HCT116 (cell line): ENCODE measurements at regions not wholly inside any gene's neighbourhood (a gene's known extent, or its start where the extent isn't known, plus 50 kb on each side); places are given as distances from the start of the nearest gene placed in this dataset.

Experiments used
- ATAC-seq: fragments of 200-7000 bp; cut with Tn5 transposase; 2 replicates; pipeline ENCODE4 v1.9.1; 2020; ENCODE audit warnings: mild to moderate bottlenecking, moderate library complexity
- BruUV-seq: library from RNA; stranded (reverse); fragments of 400-500 nt; replicated peaks from 2 replicates; lab custom pipeline; 2021; lab: Mats Ljungman, UMichigan
- CTCF ChIA-PET: fragments of 300-600 bp; sonication (Branson Sonifier 250); formaldehyde crosslinking; loops from one replicate; lab custom pipeline; 2021; ENCODE audit warnings: antibody characterized with exemption; lab: Charles Lee
- POLR2A ChIA-PET: fragments of 300-600, 350-600 bp; sonication (Branson Sonifier 250); formaldehyde crosslinking; loops from one replicate; lab custom pipeline; 2021; ENCODE audit warnings: antibody characterized with exemption; lab: Charles Lee
- RAD21 ChIA-PET, 2 experiments: fragments of 300-600 bp; sonication (Branson Sonifier 250); formaldehyde crosslinking; loops; one replicate each; lab custom pipeline; 2023; ENCODE audit warnings: low total read pairs in 2 of 2; ENCODE audit not compliant: uncharacterized antibody in 2 of 2, unreplicated experiment in 2 of 2, low non-redundant PET in 1 of 2; lab: Charles Lee
- DNase-seq: peaks from one replicate; pipeline ENCODE4 v3.0.0-alpha.2; 2010; ENCODE audit warnings: low read depth, low spot score
- H2AFZ ChIP-seq: fragments of 200-600 bp; shearing (Covaris generic), sonication (generic); 2 replicates; pipeline ENCODE4 v1.6.1; 2017; ENCODE audit warnings: low read depth, mixed run types, mixed read lengths, antibody characterized with exemption, low read length; ENCODE audit not compliant: poor library complexity, severe bottlenecking
- H3K27ac ChIP-seq: 2 replicates; pipeline ENCODE4 v1.5.1; 2012; ENCODE audit warnings: low read depth, low read length
- H3K27me3 ChIP-seq: fragments of 200-600 bp; sonication (generic); 2 replicates; pipeline ENCODE4 v1.6.1; 2016; ENCODE audit warnings: mixed run types, low read length, mixed read lengths; ENCODE audit not compliant: insufficient read depth
- H3K36me3 ChIP-seq, 2 experiments: fragments of 200-500 bp in 1 of 2; fragments of 200-600 bp in 1 of 2; sonication (Bioruptor generic) in 1 of 2; sonication (generic) in 1 of 2; 2 replicates each; pipeline versions ENCODE4 v1.5.1 to v1.6.1; 2014 to 2016; ENCODE audit warnings: low read length in 2 of 2, inconsistent platforms in 1 of 2, mixed read lengths in 1 of 2, mixed run types in 1 of 2; ENCODE audit not compliant: insufficient read depth in 2 of 2, control insufficient read depth in 1 of 2
- H3K4me1 ChIP-seq, 2 experiments: fragments of 200-600 bp in 1 of 2; sonication (generic) in 1 of 2; 2 replicates each; pipeline versions ENCODE4 v1.5.1 to v1.6.1; 2012 to 2017; ENCODE audit warnings: low read length in 2 of 2, inconsistent platforms in 1 of 2, mild to moderate bottlenecking in 1 of 2, mixed read lengths in 1 of 2, mixed run types in 1 of 2, moderate library complexity in 1 of 2; ENCODE audit not compliant: insufficient read depth in 2 of 2, control insufficient read depth in 1 of 2
- H3K4me2 ChIP-seq: fragments of 200-600 bp; sonication (generic); 2 replicates; pipeline ENCODE4 v1.6.1; 2017; ENCODE audit warnings: mixed run types, low read length, mixed read lengths
- H3K4me3 ChIP-seq, 2 experiments: fragments of 200-600 bp in 1 of 2; sonication (generic) in 1 of 2; replicated peaks in 1 of 2; 2 replicates each; pipeline ENCODE4 v1.5.1; 2011 to 2016; ENCODE audit warnings: low read length in 2 of 2, control low read depth in 1 of 2, low read depth in 1 of 2, mild to moderate bottlenecking in 1 of 2, mixed read lengths in 1 of 2, mixed run types in 1 of 2
- H3K79me2 ChIP-seq: fragments of 200-600 bp; sonication (generic); 2 replicates; pipeline ENCODE4 v1.6.1; 2017; ENCODE audit warnings: mild to moderate bottlenecking, mixed run types, low read length, moderate library complexity, mixed read lengths; ENCODE audit not compliant: insufficient read depth
- H3K9ac ChIP-seq: fragments of 200-600 bp; sonication (generic); 2 replicates; pipeline ENCODE4 v1.6.1; 2016; ENCODE audit warnings: low read length, mixed read lengths
- H3K9me2 ChIP-seq: fragments of 200-600 bp; sonication (generic), shearing (Covaris generic); 2 replicates; pipeline ENCODE4 v1.6.1; 2017; ENCODE audit warnings: mixed run types, mild to moderate bottlenecking, moderate library complexity; ENCODE audit not compliant: insufficient read depth
- H3K9me3 ChIP-seq, 2 experiments: fragments of 200-500 bp in 1 of 2; fragments of 200-600 bp in 1 of 2; sonication (Bioruptor generic) in 1 of 2; sonication (generic) in 1 of 2; 2 replicates each; pipeline ENCODE4 v1.6.1; 2014 to 2017; ENCODE audit warnings: low read length in 2 of 2, mixed read lengths in 2 of 2, inconsistent platforms in 1 of 2, low read depth in 1 of 2, mild to moderate bottlenecking in 1 of 2, mixed run types in 1 of 2, moderate library complexity in 1 of 2; ENCODE audit not compliant: control insufficient read depth in 1 of 2, insufficient read depth in 1 of 2
- H4K20me1 ChIP-seq: fragments of 200-600 bp; sonication (generic), shearing (Covaris generic); 2 replicates; pipeline ENCODE4 v1.6.1; 2017; ENCODE audit warnings: mixed run types, mild to moderate bottlenecking, moderate library complexity; ENCODE audit not compliant: insufficient read depth
- EGR1 ChIP-seq: IDR thresholded peaks from 2 replicates; pipeline ENCODE4 v1.6.1; 2012; ENCODE audit warnings: low read depth
- EZH2phosphoT487 ChIP-seq: fragments of 200-600 bp; IDR thresholded peaks from 2 replicates; pipeline ENCODE4 v1.6.1; 2018; ENCODE audit warnings: antibody characterized with exemption, borderline replicate concordance
- JUND ChIP-seq: IDR thresholded peaks from 2 replicates; pipeline ENCODE4 v1.6.1; 2012
- RAD21 ChIP-seq: IDR thresholded peaks from 2 replicates; pipeline ENCODE4 v1.6.1; 2012; ENCODE audit warnings: low read depth, mild to moderate bottlenecking
- SIN3A ChIP-seq: IDR thresholded peaks from 2 replicates; pipeline ENCODE4 v1.6.1; 2012; ENCODE audit warnings: low read depth
- SRF ChIP-seq: IDR thresholded peaks from 2 replicates; pipeline ENCODE4 v1.6.1; 2012; ENCODE audit warnings: low read depth
- TCF7L2 ChIP-seq: IDR thresholded peaks from 2 replicates; pipeline ENCODE4 v1.7.0; 2011; ENCODE audit warnings: borderline replicate concordance, inconsistent platforms; ENCODE audit not compliant: insufficient read depth, insufficient read length; ENCODE audit errors: extremely low read depth
- YY1 ChIP-seq: IDR thresholded peaks from 2 replicates; pipeline ENCODE4 v1.6.1; 2011; ENCODE audit warnings: low read length, low read depth, moderate library complexity, mild to moderate bottlenecking; ENCODE audit not compliant: insufficient replicate concordance; ENCODE audit errors: extremely low read depth
- ZFX ChIP-seq: fragments of 450-650 bp; IDR thresholded peaks from 2 replicates; pipeline ENCODE4 v1.6.1; 2017
- ZNF274 ChIP-seq: fragments of 200-500 bp; sonication (Bioruptor generic); IDR thresholded peaks from 2 replicates; pipeline ENCODE4 v1.6.1; 2014; ENCODE audit warnings: mild to moderate bottlenecking, low read depth, low read length, inconsistent platforms
- intact Hi-C: fragments of 100-400 bp; cut with micrococcal nuclease; formaldehyde crosslinking; loops from 2 replicates; pipeline ENCODE4 v1.10.0; 2022
- TF ChIP-seq, protein P1 (sequence below): IDR thresholded peaks from 2 replicates; pipeline ENCODE4 v1.6.1; 2011; ENCODE audit warnings: mild to moderate bottlenecking, low read length, moderate library complexity; ENCODE audit not compliant: insufficient replicate concordance; ENCODE audit errors: extremely low read depth
- TF ChIP-seq, protein P2 (sequence below): IDR thresholded peaks from 2 replicates; pipeline ENCODE4 v1.6.1; 2012; ENCODE audit warnings: low read depth

DNA sequence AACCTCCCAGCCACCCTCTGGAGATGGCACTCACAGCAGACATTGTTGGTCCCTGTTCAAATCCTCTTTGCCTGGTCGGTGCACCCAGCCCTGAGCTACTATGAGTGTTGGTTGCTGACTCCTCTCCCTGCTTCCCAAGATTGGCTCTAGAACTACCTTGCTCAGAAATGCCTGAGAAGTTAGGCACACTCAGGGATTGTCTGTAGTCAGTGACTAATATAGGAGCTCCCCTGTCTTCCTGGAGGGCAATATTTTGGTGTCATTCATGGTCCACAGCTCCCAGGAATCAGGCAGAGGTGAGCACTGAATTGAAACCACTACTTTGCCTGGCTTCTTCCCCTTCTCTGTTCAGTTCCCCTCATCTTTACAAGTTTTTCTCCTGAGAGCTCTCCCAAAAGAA, 325.9 kb downstream of the MIAT start:
- peaks cover 81% of the 10 kb centered on the region for H3K27me3 ChIP-seq
- no peaks in the 10 kb centered on the region for H3K9me2 ChIP-seq
- no peaks in the 10 kb centered on the region for H3K36me3 ChIP-seq
- BruUV-seq = no TSS peak
- H3K27ac ChIP-seq = no peak overlapping the region
- no peaks in the 10 kb centered on the region for H3K79me2 ChIP-seq
- TF ChIP-seq, protein P1, sequence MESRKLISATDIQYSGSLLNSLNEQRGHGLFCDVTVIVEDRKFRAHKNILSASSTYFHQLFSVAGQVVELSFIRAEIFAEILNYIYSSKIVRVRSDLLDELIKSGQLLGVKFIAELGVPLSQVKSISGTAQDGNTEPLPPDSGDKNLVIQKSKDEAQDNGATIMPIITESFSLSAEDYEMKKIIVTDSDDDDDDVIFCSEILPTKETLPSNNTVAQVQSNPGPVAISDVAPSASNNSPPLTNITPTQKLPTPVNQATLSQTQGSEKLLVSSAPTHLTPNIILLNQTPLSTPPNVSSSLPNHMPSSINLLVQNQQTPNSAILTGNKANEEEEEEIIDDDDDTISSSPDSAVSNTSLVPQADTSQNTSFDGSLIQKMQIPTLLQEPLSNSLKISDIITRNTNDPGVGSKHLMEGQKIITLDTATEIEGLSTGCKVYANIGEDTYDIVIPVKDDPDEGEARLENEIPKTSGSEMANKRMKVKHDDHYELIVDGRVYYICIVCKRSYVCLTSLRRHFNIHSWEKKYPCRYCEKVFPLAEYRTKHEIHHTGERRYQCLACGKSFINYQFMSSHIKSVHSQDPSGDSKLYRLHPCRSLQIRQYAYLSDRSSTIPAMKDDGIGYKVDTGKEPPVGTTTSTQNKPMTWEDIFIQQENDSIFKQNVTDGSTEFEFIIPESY = no peak
- ATAC-seq = no peak
- ChIA-PET RAD21 (no interaction called here), POLR2A (no interaction called here), CTCF (no interaction called here)
- intact Hi-C loops = no loop called here
- no peak overlapping the region for H2AFZ ChIP-seq
- no peak for DNase-seq
- no peak overlapping the region for H3K9ac ChIP-seq
- no peaks in the 10 kb centered on the region for H3K9me3 ChIP-seq
- H3K4me2 ChIP-seq = no peak overlapping the region
- H3K4me3 ChIP-seq = no peak overlapping the region
- no peaks in the 10 kb centered on the region for H3K4me1 ChIP-seq
- no peaks in the 10 kb centered on the region for H4K20me1 ChIP-seq

DNA sequence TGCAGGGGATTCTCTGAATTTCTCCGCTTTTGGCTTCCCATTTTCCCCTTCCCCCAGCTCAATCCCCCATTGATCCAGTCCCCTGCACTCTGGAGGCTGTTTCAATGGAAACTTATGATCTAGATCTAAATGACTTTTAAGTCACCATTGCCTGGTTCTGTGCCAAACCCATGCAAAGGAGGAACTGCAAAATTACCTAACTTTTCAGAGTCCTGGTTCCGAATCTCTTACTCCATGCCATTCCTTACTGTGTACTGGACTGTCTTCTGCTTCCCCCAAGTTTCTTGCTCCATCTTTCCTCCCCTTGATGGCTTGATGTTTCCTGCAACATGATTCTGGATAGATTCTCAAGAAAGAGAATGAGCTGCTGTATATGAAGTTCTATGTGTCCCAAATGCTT, 327.8 kb downstream of the MIAT start:
- Histone ChIP-seq H4K20me1 (no peaks in the 10 kb centered on the region), H3K36me3 (no peaks in the 10 kb centered on the region), H3K9ac (no peak overlapping the region), H3K27me3 (peaks cover 78% of the 10 kb centered on the region), H3K4me2 (no peak overlapping the region), H3K27ac (no peak overlapping the region), H3K4me1 (no peaks in the 10 kb centered on the region), H3K79me2 (no peaks in the 10 kb centered on the region), H2AFZ (no peak overlapping the region), H3K9me3 (no peaks in the 10 kb centered on the region), H3K9me2 (no peaks in the 10 kb centered on the region), H3K4me3 (no peak overlapping the region)
- no peak for DNase-seq
- CTCF ChIA-PET = no interaction called here
- RAD21 ChIA-PET = no interaction called here
- intact Hi-C loops = no loop called here
- no peak for ATAC-seq
- no peak for TF ChIP-seq ZNF274
- TF ChIP-seq JUND = no peak
- TF ChIP-seq YY1 = no peak
- TF ChIP-seq EZH2phosphoT487 = no peak
- no peak for TF ChIP-seq ZFX
- TF ChIP-seq, protein P2, sequence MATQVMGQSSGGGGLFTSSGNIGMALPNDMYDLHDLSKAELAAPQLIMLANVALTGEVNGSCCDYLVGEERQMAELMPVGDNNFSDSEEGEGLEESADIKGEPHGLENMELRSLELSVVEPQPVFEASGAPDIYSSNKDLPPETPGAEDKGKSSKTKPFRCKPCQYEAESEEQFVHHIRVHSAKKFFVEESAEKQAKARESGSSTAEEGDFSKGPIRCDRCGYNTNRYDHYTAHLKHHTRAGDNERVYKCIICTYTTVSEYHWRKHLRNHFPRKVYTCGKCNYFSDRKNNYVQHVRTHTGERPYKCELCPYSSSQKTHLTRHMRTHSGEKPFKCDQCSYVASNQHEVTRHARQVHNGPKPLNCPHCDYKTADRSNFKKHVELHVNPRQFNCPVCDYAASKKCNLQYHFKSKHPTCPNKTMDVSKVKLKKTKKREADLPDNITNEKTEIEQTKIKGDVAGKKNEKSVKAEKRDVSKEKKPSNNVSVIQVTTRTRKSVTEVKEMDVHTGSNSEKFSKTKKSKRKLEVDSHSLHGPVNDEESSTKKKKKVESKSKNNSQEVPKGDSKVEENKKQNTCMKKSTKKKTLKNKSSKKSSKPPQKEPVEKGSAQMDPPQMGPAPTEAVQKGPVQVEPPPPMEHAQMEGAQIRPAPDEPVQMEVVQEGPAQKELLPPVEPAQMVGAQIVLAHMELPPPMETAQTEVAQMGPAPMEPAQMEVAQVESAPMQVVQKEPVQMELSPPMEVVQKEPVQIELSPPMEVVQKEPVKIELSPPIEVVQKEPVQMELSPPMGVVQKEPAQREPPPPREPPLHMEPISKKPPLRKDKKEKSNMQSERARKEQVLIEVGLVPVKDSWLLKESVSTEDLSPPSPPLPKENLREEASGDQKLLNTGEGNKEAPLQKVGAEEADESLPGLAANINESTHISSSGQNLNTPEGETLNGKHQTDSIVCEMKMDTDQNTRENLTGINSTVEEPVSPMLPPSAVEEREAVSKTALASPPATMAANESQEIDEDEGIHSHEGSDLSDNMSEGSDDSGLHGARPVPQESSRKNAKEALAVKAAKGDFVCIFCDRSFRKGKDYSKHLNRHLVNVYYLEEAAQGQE = no peak
- no peak for TF ChIP-seq TCF7L2
- no peak for TF ChIP-seq SIN3A
- TF ChIP-seq, protein P1 = no peak
- no peak for TF ChIP-seq SRF
- TF ChIP-seq EGR1 = no peak
- no peak for TF ChIP-seq RAD21
- BruUV-seq = no TSS peak
- POLR2A ChIA-PET = no interaction called here
